ENCODE measurements at regions not wholly inside any gene's neighbourhood (a gene's known extent, or its start where the extent isn't known, plus 50 kb on each side); places are given as distances from the start of the nearest gene placed in this dataset.

GRCh38 chr7:3204526-3204925 lies 96.5 kb upstream of the SDK1 start:
- TF ChIP-seq, protein P1, sequence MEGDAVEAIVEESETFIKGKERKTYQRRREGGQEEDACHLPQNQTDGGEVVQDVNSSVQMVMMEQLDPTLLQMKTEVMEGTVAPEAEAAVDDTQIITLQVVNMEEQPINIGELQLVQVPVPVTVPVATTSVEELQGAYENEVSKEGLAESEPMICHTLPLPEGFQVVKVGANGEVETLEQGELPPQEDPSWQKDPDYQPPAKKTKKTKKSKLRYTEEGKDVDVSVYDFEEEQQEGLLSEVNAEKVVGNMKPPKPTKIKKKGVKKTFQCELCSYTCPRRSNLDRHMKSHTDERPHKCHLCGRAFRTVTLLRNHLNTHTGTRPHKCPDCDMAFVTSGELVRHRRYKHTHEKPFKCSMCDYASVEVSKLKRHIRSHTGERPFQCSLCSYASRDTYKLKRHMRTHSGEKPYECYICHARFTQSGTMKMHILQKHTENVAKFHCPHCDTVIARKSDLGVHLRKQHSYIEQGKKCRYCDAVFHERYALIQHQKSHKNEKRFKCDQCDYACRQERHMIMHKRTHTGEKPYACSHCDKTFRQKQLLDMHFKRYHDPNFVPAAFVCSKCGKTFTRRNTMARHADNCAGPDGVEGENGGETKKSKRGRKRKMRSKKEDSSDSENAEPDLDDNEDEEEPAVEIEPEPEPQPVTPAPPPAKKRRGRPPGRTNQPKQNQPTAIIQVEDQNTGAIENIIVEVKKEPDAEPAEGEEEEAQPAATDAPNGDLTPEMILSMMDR (IDR thresholded peaks at IDR 0.05; ENCODE audit: poor library complexity, severe bottlenecking): no peak
- TF ChIP-seq EP300 (conservative IDR thresholded peaks at IDR 0.05; ENCODE audit: poor library complexity, severe bottlenecking) (no peak), RAD21 (conservative IDR thresholded peaks at IDR 0.05) (no peak)
- TF ChIP-seq, protein P2, sequence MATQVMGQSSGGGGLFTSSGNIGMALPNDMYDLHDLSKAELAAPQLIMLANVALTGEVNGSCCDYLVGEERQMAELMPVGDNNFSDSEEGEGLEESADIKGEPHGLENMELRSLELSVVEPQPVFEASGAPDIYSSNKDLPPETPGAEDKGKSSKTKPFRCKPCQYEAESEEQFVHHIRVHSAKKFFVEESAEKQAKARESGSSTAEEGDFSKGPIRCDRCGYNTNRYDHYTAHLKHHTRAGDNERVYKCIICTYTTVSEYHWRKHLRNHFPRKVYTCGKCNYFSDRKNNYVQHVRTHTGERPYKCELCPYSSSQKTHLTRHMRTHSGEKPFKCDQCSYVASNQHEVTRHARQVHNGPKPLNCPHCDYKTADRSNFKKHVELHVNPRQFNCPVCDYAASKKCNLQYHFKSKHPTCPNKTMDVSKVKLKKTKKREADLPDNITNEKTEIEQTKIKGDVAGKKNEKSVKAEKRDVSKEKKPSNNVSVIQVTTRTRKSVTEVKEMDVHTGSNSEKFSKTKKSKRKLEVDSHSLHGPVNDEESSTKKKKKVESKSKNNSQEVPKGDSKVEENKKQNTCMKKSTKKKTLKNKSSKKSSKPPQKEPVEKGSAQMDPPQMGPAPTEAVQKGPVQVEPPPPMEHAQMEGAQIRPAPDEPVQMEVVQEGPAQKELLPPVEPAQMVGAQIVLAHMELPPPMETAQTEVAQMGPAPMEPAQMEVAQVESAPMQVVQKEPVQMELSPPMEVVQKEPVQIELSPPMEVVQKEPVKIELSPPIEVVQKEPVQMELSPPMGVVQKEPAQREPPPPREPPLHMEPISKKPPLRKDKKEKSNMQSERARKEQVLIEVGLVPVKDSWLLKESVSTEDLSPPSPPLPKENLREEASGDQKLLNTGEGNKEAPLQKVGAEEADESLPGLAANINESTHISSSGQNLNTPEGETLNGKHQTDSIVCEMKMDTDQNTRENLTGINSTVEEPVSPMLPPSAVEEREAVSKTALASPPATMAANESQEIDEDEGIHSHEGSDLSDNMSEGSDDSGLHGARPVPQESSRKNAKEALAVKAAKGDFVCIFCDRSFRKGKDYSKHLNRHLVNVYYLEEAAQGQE (IDR thresholded peaks at IDR 0.05; ENCODE audit: borderline replicate concordance): no peak

All from neural cell (in vitro differentiated cells).